ENCODE measurements at regions not wholly inside any gene's neighbourhood (a gene's known extent, or its start where the extent isn't known, plus 50 kb on each side); places are given as distances from the start of the nearest gene placed in this dataset.
"Not testable (repeated sequence)": the region's sequence is repeated elsewhere in the genome, so short reads cannot be mapped to it uniquely, and the experiment has no call there.

DNA sequence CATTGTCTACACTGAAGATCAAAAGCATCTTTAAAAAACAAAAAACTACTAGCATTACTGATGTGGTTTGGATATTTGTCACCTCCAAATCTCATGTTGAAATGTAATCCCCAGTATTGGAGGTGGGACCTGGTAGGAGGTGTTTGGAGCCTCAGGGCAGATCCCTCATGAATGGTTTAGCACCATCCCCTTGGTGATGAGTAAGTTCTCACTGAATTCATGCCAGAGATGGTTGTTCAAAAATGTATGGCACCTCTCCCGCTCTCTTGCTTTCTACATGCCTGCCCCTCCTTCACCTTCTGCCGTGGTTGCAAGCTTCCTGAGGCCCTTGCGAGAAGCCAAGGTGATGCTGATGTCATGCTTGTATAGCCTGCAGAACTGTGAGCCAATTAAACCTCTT, 136.6 kb upstream of the FHIT start:
- DNase-seq: no peak

DNA sequence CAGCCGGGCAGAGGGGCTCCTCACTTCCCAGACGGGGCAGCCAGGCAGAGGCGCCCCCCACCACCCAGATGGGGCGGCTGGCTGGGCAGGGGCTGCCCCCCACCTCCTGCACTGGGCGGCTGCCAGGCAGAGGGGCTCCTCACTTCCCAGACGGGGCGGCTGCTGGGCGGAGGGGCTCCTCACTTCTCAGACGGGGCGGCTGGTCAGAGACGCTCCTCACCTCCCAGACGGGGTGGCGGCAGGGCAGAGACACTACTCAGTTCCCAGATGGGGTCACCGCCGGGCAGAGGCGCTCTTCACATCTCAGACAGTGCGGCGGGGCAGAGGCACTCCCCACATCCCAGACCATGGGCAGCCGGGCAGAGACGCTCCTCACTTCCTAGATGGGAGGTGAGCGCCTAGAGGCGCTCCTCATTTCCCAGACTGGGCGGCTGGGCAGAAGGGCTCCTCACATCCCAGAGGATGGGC, 142.3 kb upstream of the FHIT start:
- not testable (repeated sequence) for DNase-seq

DNA sequence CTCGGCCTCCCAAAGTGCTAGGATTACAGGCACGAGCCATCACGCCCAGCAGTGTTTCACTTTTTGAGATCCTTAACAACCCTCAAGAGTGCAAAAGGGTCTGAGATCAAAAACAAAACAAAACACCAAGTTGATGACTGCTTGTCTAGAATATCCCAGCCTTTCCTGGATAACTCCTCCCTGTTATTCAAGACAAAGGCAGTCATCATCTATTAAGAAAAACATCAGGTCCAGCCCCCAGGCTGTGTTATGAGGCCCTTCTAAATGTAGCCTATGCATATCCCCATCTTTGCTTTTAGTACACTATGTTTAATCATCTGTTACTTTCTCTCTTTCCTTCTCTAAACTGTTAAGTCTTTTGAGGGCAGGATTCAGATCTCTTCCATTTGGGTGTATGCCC, 150.1 kb upstream of the FHIT start:
- DNase-seq: no peak

DNA sequence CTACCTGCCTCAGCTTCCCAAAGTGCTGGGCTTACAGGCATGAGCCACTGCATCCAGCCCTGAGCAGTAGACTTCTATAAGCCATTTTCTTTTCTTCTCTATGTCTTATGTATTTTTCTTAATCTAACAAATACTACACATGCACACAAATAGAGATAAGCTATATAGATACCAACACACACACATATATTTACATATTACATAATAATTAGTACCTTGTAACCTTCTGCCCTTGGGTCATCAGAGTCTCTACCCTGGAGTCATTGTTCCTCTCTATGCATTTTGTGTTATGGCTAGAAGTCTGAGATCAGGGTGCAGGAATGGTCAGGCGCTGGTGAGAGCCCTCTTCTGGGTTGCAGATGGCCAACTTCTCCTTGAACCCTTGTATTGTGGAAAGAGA, 154.0 kb upstream of the PTPRG start:
- DNase-seq: no peak

DNA sequence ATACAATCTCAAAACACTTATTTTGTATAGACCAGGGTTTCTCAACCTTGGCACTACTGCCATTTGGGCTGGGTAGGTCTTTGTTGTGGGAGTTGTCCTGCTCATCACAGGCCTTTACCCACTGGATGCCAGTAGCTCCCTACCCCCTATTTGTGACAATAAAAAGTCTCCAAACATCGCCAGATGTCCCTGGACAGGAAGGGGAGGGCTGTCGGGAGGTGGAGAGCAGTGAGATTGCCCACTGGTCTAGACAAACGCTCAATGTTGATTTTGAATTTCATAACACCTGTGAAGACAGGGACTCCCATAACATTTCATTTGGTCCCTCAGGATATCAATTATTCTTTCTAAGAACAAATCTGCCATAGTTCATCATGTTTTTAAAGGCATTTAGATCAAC, 151.7 kb upstream of the PTPRG start:
- DNase-seq: no peak

DNA sequence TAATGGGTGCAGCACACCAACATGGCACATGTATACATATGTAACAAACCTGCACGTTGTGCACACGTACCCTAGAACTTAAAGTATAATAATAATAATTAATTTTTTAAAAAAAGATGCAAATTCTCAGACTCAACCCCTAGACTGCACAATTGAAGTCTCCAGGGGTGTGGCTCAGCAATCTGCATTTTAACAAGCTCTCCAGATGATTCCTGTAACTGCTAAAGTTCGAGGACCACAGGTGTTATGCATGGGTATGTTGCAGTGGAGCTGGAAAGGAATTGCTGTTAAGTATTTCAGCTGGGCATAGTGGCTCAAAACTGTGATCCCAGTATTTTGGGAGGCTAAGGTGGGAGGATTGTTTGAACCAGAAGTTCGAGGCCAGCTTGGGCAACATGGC, 151.0 kb upstream of the PTPRG start:
- not testable (repeated sequence) for DNase-seq

DNA sequence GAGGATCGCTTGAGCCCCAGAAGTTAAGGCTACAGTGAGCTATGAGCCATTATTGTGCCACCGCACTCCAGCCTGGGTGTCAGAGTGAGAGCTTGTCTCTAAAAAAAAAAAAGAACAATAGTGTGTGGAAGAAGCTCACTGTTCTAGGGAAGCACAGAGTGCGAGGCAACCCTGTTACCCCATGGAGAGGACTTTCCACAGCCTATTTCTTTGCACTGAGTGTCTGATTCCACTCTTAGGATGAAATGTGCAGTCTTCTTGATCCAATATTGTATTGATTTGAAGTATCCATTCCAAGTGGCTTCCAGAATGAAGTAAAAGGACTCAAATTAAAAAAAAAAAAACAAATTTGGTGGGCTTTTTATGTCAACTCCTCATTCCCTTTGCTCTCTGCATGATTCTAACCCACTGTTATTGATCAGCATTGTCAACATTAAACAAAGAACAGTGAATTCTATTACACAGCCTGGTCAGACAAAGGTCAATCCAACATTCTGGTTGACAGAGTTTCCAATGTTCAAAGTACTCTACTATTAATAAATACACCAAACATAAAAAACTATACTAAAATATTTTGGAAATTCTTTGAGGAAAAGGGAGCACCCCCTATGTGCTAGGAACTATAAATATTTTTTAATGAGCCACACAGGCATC, 150.2 kb upstream of the PTPRG start:
- no peak for DNase-seq

DNA sequence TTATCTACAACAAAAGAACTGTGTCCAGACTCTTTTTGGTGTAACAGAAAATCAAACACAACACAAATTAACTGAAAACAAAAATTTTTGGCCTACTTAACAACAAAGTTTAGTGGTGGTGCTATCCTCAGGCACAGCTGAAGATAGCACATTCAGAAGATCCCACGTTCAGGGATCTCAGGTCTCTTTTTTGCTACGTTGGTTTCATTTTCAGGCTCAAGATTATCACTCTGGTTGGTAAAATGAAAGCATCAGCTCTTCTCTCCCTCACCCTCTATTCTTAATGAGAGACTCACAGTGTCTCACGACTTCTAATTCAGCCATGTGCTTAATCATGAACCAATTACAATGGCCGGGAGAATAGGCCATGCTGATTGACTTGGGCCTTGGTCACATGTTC, 146.9 kb upstream of the PTPRG start:
- DNase-seq: no peak

DNA sequence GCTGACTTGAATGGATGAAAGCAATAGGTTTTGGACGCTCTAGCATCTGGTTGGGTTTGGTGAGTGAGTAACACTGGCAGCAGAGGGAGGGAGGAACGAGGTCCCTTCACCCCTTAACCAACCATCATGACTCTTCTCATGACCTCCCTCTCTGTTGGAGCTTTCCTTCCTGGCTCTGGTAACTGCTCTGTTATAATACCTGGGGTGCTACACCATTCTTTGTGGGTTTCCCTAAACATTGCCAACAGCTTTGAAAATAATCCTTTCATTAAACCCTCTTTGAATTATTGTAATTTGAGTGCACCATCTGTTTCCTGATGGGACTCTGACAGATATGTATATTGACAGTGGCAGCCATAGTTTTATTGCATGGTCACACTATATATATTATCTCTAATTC, 146.2 kb upstream of the PTPRG start:
- no peak for DNase-seq

DNA sequence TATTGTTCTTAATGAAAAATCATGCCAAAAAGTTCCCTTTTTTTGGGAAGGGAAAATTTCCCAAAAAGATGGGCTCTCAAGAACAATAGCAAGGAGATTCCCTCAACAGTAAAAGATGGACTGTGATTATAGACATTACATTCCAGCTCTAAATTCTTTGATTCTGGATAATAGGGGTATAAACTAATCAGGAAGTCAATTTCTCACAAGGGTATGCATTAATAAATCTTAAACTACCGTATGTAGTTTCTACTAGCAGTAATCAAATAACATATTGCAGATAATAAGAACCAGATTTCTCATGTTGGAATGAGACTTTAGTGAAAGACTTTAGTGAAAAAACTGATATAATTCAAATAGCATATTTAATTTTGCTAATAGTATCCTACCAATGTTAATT, 144.8 kb upstream of the PTPRG start:
- DNase-seq: no peak

DNA sequence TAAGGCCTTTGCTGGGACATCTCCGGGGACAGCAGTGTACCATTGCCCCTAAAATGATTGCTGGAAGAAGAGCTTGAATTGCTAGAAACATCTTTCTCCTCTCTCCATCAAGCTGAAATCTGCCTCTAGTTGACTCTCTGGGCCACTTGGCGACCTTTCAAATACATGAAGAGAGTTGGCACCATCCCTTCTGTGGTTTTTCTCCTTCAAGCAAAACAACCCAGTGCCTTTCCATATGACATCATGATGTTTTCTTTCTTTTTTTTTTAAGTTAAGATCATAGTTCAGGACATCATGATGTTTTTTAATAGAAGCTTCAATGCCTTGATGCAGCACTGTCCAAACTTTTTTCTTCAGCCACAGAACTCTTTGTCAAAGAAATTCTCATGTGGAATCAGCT, 144.0 kb upstream of the PTPRG start:
- DNase-seq: no peak

DNA sequence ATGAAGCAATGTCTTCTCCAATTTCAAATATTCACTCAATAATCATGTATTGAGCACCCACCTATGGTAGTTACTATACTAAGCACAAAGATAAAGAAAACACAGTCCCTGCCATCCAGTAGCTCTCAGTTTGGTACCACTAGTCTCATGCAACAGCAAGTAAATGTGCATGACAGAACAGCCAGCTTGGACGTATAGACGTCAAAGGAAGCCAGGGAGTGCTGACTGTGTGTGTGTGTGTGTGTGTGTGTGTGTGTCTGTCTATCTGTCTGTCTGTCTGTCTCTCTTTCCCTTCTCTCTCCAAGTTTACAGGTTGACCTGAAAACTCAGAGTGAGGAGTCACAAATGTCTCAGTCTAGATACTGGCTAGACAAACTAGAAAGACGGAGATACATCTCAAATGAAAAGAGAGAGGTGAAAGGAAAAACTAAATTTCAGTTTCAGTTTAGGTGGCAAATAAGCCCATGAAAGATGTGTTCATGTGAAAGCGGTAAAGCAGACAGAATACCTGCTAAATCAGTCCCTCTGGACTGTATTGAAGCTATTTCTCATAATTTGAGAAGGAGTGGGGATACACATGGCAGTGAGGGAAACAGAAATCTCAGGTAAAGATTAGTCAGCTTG, 141.1 kb upstream of the PTPRG start:
- no peak for DNase-seq

DNA sequence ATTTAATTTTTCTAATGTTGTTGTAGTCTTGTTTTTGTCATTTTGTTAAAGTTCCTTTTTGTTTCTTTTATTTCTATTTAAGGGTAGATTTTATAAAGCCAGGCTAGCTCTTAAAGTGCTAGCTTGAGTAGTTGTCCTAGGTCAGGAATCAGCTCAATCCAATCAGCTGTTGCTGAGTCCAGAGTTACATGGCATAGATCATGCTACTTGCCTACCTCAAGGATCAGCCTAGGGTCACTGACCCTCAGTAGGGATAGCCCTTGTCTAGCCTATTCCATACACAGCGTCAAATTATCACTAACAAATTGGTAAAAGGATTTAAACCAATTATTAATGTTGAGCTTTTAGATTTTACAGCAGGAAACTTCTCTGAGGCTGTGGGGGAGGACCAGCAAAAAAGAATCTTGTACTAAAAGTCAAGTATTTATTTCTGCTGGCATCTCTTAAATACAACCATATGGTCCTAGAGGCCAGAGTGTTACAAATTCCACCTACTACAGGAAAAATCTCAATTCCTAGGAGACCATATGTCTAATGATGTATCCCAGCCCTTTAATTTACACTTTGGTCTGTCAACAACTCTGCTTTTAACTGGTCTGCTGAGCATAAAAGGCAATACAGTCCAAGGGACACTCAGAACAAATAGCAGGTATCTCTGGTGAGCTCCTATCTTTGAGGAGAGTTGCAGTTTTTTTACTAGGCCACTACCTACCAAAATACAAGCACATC, 138.3 kb upstream of the PTPRG start:
- DNase-seq: no peak

DNA sequence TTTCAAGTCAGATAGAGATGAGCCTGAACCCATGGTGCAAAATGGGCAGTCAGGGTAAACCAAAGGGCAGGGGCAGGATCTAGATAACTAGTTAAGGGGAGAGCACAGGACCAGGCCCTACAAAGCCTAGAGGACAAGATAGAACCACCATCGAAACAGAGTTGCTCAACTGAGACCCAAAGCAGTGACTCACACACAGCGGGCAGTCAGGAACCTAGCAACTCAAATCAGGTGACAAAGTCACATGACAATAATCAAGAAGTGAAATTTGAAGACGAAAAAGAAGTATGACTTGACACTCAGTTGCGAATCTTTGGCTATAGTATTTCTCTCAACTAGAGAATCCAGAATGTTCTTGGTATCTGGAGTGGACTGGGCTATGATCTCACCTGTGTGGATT, 136.0 kb upstream of the PTPRG start:
- DNase-seq: no peak

DNA sequence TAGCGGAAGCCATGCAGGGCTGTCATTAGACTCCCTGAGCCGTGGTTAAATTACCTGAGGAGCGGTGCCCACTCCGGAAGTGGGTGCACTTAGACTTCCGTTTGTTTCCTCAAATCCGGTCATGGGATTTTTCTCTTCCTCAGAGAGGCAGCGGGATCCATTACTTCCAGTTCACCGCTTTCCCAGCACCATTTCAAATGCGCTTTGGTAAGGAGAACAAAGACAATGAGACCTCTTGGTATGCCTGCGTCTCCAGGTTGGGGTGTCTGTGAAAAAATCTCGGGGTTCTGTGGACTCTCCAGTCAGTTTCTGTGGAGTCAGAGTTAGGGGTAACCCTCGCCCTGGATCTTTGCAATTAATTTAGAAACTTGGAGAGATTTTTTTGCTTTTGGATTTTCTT, 132.3 kb upstream of the PTPRG start:
- DNase-seq: no peak

DNA sequence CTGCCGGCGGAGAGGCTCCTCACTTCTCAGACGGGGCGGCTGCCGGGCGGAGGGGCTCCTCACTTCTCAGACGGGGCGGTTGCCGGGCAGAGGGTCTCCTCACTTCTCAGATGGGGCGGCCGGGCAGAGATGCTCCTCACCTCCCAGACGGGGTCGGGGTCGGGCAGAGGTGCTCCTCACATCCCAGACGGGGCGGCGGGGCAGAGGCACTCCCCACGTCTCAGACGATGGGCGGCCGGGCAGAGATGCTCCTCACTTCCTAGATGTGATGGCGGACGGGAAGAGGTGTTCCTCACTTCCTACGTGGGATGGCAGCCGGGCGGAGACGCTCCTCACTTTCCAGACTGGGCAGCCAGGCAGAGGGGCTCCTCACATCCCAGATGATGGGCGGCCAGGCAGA, 126.5 kb upstream of the PTPRG start:
- not testable (repeated sequence) for DNase-seq

DNA sequence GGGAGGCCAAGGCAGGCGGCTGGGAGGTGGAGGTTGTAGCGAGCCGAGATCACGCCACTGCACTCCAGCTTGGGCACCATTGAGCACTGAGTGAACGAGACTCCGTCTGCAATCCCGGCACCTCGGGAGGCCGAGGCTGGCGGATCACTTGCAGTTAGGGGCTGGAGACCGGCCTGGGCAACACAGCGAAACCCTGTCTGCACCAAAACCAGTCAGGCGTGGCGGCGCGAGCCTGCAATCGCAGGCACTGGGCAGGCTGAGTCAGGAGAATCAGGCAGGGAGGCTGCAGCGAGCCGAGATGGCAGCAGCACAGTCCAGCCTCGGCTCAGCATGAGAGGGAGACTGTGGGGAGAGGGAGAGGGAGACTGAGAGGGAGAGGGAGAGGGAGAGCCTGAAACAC, 126.0 kb upstream of the PTPRG start:
- DNase-seq: not testable (repeated sequence)

DNA sequence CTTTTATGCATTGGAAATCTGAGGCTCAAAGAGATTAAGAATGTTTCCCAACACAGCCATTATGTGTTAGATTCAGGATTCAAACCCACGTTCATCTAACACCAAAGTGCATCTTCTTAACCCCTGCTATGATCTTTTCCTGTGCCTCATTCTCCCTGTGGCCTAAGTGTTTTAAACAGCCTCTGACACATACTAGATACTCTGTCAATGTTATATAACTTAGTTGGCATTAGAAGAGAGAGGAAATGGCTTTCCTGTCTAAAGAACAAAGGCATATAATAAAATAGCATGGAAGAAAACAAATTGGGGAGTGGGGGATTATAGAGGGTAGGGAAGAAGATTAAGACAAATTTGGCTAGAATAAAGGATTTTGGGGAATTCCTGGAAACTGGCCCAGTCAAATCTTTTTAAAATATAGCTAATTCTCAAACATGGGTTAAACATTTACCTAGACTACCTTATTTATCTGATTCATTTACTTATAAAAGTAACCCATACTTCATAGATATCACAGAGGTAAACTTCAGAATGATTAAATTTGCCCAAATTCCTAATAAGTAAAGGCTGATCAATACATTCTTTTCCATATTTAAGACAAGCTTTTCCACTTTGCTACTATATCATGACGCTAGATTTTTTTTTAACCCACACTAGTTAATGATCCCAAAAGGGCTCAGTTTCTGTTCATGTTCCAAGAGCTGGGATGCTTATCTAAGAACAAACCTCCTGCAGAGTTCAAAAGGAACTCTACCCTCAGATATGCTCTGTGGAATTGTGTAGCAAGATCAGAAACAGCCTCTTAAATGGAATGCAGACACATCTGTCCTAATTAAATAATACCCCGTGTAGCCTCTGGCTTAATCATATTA, 122.9 kb upstream of the PTPRG start:
- DNase-seq: no peak

DNA sequence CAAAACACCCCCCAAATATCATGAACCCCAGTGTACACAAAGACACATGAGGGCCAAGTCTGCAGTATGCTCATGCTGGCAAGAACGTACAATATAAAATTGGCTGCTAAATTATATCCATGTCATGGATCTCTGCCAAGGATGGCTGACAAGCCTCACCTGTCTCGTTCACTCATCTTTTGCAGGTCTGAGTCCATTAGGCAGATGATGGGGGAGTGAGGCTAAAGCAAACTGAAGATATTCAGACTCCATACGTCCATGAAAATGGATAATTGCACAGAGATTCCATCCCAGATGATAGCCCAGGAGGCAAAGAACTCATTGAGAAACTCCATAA, 122.3 kb upstream of the PTPRG start:
- DNase-seq: no peak

DNA sequence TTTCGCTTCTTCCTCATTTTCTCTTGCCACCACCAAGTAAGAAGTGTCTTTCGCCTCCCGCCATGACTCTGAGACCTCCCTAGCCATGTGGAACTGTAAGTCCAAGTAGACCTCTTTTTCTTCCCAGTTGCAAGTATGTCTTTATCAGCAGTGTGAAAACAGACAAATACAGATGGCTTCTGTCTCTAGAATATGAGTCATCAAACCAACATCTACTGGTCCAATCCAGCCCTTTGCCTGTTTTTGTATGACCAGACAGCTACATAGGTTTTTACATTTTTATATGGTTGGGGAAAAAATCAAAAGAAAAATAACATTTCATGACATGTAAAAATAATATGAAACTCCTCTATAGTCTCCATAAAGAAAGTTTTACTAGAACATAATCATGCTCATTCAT, 118.7 kb upstream of the PTPRG start:
- DNase-seq: no peak

DNA sequence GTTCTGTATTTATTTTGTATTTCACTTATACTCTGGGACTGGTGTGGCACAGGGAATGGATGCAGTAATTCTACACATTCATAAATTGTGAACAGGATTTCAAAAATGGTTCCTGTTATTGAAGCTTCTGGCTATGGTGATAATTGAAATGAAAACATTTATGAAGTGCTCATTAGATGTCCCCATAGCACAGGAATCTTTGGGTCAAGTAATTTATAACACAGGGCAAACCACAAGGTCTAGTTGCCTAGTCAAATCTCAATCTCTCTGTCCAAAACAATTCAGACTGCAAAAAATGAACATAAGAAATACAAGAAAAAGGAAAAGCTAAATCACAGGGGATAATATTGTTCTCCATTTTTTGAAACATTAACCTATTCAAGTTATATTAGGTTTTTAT, 117.5 kb upstream of the PTPRG start:
- DNase-seq: no peak

DNA sequence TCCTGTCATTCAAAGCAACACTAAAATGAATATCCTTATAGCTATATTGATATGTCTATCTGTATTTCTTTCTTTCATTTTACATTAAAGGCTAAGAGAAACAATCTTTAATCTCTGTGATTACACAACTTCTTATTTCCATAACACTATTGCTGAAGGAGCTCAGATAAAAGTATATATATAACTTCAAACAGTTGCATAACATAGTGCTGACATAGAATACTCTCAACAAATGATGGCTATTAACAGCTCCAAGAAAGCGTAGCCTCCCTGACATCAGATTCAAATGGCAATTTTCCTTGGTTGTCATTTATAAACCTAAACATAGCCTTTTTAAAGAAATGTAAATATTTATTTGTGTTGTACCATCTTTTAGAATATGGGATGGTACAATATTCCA, 116.6 kb upstream of the PTPRG start:
- no peak for DNase-seq

DNA sequence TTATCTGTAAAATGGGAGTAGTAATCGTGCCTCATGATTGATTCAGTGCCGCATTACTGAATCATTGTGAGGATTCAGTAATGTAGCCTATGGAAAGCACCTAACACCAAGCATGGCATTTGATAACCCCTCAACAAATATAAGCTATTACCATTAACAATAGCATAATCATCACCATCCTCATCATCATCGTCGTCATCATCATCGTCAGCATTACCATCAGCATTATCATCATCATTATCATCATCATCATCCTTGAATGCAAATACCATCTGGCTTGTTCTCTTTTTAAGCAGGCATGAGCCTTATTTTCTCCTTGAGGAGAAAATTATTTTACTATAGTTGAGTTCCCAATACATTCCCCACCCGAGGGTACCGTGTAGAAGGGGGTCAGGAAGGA, 115.4 kb upstream of the PTPRG start:
- DNase-seq: no peak

DNA sequence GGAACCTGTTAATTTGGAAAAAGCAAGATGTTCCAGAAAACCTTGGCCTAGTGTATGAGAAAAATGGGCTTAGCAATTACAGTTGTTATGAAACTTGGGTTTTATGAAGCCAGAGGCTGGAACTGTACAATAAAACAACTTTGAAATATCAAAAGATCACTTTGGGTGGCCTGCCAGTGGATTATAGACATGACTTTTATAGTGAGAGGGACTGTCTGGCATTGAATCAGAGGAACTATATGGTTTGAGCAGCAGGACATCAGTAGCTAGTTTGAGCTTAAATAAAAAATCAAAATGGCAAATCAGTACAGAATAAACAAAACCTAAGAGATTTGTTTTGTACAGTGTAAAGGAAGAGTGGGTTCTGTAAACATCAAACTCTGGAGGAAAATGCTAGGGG, 115.0 kb upstream of the PTPRG start:
- no peak for DNase-seq
